ENCODE measurements at regions not wholly inside any gene's neighbourhood (a gene's known extent, or its start where the extent isn't known, plus 50 kb on each side); places are given as distances from the start of the nearest gene placed in this dataset.

- TF ChIP-seq, protein P1, sequence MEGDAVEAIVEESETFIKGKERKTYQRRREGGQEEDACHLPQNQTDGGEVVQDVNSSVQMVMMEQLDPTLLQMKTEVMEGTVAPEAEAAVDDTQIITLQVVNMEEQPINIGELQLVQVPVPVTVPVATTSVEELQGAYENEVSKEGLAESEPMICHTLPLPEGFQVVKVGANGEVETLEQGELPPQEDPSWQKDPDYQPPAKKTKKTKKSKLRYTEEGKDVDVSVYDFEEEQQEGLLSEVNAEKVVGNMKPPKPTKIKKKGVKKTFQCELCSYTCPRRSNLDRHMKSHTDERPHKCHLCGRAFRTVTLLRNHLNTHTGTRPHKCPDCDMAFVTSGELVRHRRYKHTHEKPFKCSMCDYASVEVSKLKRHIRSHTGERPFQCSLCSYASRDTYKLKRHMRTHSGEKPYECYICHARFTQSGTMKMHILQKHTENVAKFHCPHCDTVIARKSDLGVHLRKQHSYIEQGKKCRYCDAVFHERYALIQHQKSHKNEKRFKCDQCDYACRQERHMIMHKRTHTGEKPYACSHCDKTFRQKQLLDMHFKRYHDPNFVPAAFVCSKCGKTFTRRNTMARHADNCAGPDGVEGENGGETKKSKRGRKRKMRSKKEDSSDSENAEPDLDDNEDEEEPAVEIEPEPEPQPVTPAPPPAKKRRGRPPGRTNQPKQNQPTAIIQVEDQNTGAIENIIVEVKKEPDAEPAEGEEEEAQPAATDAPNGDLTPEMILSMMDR (conservative IDR thresholded peaks at IDR 0.05) = no peak
- Mint-ChIP-seq H3K27me3 (no peaks in the 10 kb centered on the region), H3K27ac (no peak overlapping the region), H3K9me3 (no peaks in the 10 kb centered on the region), H3K36me3 (no peaks in the 10 kb centered on the region), H3K4me1 (ENCODE audit: unreplicated experiment) (no peaks in the 10 kb centered on the region), H3K4me3 (no peak overlapping the region)
- DNase-seq (ENCODE audit: extremely low spot score, unreplicated experiment) = no peak
Measured at GRCh38 chr21:18959817-18960216, 556.2 kb upstream of the TMPRSS15 start.

GRCh38 chr21:18960306-18960705, 556.7 kb upstream of the TMPRSS15 start:
- no peak overlapping the region for H3K4me3 Mint-ChIP-seq
- TF ChIP-seq, protein P1 (conservative IDR thresholded peaks at IDR 0.05) = no peak
- DNase-seq (ENCODE audit: extremely low spot score, unreplicated experiment) = no peak
- no peaks in the 10 kb centered on the region for H3K27me3 Mint-ChIP-seq
- no peaks in the 10 kb centered on the region for H3K36me3 Mint-ChIP-seq
- no peak overlapping the region for H3K27ac Mint-ChIP-seq
- no peaks in the 10 kb centered on the region for H3K9me3 Mint-ChIP-seq
- no peaks in the 10 kb centered on the region for H3K4me1 Mint-ChIP-seq (ENCODE audit: unreplicated experiment)

DNA sequence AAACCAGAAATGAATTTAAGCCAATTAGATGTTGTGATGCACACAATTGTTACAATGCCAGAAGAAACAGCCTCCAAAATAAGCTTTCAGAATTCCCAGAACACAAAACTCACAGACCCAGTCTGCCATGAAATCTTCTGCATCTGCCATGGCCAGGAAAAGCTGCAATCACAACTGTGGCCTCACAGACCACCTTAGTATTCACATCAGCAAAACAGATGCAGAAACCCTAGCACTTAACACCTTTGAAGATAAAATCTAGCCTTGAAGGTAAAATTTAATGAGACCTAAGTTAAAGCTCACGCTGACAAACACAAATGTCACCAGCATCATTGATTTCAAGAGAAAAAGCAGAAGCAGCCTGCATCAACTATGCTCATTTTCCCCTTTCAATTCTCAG, 566.8 kb upstream of the TMPRSS15 start:
- DNase-seq (ENCODE audit: extremely low spot score, unreplicated experiment) = no peak
- Mint-ChIP-seq H3K9me3 (no peaks in the 10 kb centered on the region), H3K4me3 (no peak overlapping the region), H3K27ac (no peak overlapping the region), H3K4me1 (ENCODE audit: unreplicated experiment) (no peaks in the 10 kb centered on the region), H3K36me3 (no peaks in the 10 kb centered on the region), H3K27me3 (no peaks in the 10 kb centered on the region)
- TF ChIP-seq, protein P1 (conservative IDR thresholded peaks at IDR 0.05) = no peak

DNA sequence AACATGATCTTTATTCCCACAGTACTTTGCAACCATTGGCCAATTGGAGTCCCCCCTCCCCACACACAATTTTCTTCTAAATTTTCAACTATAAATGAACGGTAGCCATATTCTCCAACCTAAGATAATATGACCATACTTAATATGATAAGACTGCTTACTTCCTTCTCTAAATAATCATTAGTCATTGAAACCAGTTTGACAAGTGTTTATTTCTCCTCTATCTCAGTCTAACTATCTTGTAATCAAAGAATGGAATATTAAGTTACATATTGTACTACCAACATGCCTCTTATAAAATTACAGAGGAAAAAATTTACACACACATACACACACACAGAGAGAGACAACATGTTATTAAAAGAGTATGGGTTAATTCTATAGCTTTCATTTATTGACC, 567.4 kb upstream of the TMPRSS15 start:
- H3K9me3 Mint-ChIP-seq = no peaks in the 10 kb centered on the region
- no peaks in the 10 kb centered on the region for H3K4me1 Mint-ChIP-seq (ENCODE audit: unreplicated experiment)
- no peak for DNase-seq (ENCODE audit: extremely low spot score, unreplicated experiment)
- no peaks in the 10 kb centered on the region for H3K27me3 Mint-ChIP-seq
- H3K36me3 Mint-ChIP-seq = no peaks in the 10 kb centered on the region
- no peak overlapping the region for H3K4me3 Mint-ChIP-seq
- no peak overlapping the region for H3K27ac Mint-ChIP-seq
- TF ChIP-seq, protein P1 (conservative IDR thresholded peaks at IDR 0.05) = no peak

DNA sequence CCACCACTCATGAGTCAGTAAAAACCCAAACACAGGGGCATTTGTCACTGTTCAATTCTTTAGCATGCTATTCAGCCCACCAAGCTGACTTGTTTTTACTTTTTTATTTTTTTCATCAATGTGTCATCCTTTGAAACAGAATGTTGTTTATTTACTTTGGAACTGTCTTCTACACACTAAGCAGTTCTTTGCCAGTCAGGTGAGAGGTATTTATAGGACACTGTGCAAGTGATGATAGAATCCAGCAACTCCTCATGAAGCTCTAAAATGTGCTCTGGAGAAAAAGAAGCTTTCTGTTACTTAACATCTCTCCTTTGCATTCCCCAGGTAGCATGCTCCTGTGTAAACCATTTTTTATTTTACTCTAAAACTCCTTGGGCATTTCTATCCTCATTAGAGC, 582.0 kb upstream of the TMPRSS15 start:
- Mint-ChIP-seq H3K4me3 (no peak overlapping the region), H3K4me1 (ENCODE audit: unreplicated experiment) (no peaks in the 10 kb centered on the region), H3K9me3 (no peaks in the 10 kb centered on the region), H3K27ac (no peak overlapping the region), H3K36me3 (no peaks in the 10 kb centered on the region), H3K27me3 (no peaks in the 10 kb centered on the region)
- TF ChIP-seq, protein P1 (conservative IDR thresholded peaks at IDR 0.05) = no peak
- no peak for DNase-seq (ENCODE audit: extremely low spot score, unreplicated experiment)

- DNase-seq (ENCODE audit: extremely low spot score, unreplicated experiment) = no peak
- H3K27me3 Mint-ChIP-seq = no peaks in the 10 kb centered on the region
- H3K4me3 Mint-ChIP-seq = no peak overlapping the region
- H3K4me1 Mint-ChIP-seq (ENCODE audit: unreplicated experiment) = no peaks in the 10 kb centered on the region
- TF ChIP-seq, protein P1 (conservative IDR thresholded peaks at IDR 0.05) = no peak
- H3K9me3 Mint-ChIP-seq = no peaks in the 10 kb centered on the region
- H3K36me3 Mint-ChIP-seq = no peaks in the 10 kb centered on the region
- H3K27ac Mint-ChIP-seq = no peak overlapping the region
Measured at GRCh38 chr21:18986197-18986596, 582.6 kb upstream of the TMPRSS15 start.
